HG03159 (cell line): ENCODE measurements at regions not wholly inside any gene's neighbourhood (a gene's known extent, or its start where the extent isn't known, plus 50 kb on each side); places are given as distances from the start of the nearest gene placed in this dataset.

Source experiments
- ATAC-seq: cut with Tn5 transposase; IDR thresholded peaks from one replicate; pipeline ENCODE4 v1.9.1; 2021; ENCODE audit warnings: mild to moderate bottlenecking, moderate library complexity; ENCODE audit not compliant: unreplicated experiment

DNA sequence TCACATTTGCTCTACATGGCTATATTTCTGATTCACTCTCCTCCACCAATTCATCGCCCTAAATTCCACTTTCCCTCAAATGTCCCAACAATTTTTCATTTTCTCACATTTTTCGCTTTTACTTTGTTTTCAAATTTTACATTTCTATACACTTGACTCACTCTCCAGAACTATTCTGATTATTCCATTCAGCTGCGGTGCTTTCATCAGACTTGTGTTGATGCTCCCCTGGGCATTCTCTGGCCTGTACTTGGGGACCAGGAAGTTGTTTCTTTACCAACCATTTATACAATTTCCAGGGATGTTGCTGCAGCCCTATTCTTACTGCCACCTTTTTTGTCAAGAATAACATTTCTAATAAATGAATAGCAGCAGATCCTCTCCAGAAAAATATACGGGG lies 444.8 kb downstream of the MAFB start:
- ATAC-seq, result no peak

DNA sequence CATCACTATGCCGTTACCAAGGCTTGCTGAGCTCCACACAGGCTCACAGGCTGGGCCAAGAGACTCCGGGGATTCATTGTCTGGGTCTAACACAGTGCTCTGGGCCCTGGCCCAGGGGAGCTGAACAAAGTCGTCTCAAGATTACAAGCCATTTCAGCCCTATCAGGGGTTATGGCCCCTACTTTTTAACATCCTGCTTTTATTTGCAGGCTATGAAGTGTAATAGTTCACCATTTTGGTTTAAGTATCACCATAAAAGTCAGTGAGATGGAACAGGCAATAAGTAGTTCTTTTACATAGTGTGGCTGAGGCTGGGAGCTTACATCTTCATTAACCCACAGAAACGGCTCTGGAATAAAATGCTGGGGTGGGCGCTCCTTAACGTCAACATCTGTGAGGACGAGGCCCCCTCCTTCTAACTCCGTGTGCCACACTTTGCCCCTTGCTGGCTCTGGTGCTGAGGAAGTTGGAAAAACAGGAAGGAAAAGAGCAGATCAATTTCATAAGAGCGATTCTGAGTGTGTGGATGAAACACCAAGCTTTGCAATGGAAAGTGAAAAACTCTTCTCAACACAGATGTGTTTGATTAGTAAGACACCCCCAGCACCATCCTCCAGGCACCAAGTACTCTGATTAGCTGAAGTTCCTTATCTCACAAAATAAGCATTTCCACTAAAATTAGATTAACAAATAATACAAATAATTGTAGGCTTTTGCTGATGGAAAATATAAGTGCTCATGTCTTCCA lies 447.3 kb downstream of the MAFB start:
- ATAC-seq, result no peak

DNA sequence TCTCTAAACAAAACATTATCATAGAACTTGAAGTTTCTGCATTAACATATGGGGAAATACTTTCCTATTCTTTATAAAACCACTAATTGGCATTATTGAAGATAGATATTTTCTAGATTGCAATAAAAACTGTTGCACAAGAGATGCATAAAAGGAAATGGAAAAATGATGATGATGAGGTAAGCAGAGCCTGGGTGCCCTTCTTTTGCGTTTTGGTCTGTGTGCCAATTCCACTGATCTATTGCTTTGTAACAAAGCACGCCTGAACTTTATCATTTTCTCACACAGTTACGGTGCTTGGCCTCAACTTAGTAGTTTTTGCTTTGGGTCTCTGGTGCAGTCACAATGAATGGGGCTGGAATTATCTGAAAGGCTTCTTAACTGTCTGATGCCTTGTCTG lies 450.5 kb downstream of the MAFB start:
- ATAC-seq, result no peak

DNA sequence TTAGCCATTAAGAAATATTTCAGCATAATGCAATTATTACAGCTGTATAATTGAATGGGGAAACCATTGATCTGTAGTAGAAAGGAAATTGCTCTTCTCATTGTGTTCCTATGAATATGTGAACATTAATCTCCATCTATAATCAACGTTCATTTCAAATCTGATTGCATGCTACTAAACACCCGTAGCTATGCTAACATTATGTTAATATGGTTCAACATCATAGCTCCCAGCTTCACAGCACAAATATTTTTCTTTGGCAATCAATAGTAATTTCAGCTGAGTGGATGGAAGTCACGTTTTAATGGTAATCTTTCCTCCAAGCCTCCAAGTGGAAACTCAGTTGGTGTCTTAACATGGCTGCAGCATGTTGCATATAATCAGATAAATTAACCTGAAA lies 454.4 kb downstream of the MAFB start:
- ATAC-seq, result no peak

DNA sequence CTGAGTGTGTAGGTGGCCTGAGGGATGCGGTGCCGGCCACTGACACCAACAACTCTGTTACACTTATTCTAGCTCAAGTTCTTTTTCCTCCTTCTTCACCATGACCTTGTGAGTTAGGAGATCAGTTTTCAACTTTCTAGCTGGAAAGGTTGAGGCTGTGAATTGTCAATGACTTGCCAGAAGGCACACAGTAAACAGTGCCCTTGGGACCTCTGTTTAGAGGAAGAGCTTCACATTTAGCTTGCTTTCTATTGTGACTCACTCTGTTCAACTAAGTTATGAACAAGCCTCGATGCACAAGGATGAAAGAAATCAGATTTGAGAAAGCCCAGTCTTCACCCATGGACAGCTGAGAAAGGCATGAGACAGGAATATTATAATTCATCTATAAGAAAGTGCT lies 455.6 kb downstream of the MAFB start:
- no peak for ATAC-seq

DNA sequence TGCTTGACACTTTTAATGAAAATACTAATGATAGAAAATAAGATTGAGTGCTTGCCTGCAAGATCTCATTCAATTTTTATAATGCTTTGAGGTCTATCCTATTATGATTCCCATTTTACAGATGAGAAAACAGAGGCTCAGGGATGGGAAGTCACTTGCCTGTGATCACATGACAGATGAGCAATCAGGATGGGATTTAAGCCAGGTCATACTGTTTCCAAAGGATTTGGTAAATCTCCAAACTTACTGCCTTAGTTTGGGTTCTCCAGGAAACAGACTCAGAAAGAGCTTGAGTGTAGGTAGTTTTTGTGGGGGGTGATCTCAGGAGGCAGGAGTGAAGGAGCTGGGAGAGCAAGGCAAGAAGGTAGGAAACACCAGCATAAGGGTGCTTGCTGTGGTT lies 456.3 kb downstream of the MAFB start:
- no peak for ATAC-seq

DNA sequence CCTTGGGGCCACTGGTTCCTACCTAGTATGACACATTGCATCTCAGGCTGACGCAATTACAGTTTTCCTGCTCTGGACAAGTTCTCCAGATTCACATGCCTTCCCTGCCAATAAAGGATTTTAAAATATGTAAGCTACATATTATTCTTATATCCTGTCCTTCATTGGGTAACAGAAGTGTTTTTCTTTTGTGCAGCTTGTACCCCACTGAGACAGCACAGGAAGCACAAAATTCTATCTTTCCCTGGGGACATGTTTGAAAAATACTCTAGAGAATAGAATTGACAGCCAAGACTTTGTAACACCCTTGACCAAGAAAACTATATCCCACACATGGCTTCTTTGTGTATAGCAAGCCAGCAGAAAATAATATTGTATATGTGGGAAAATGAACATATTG lies 456.8 kb downstream of the MAFB start:
- ATAC-seq, result no peak

DNA sequence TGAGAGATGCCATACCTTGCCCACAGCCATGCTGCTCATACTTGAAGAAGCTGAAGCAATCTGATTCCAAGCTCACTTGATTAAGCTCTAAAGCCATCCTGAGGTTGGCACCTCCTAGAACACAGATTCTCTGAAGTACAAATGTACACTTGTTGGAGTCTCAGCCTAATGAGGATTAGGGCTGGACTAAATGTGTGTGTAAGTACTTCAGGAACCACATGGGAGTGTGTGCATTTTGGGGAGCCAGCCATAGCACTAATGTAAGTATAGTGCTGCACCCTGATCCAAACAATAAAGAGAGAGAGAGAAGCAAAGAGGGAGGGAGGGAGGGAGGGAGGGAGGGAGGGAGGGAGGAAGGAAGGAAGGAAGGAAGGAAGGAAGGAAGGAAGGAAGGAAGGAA lies 458.6 kb downstream of the MAFB start:
- ATAC-seq, result no peak

DNA sequence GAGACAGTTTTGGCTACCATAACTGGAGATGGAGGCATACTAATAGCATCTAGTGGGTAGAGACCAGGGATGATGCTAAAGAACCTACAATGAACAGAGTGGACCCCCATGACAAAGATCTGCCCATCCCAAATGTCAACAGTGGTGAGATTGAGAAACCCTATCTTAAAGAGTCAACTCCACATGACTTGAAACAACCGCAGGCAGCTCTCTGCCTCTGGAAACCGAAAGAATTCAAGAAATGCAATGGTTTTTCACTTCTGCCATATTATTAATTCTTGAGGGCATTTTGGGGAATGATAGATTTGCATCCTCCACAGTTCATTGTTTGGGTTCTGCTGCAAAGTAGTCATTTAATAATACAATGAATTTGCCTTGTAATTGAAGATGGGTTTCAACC lies 463.4 kb downstream of the MAFB start:
- no peak for ATAC-seq

DNA sequence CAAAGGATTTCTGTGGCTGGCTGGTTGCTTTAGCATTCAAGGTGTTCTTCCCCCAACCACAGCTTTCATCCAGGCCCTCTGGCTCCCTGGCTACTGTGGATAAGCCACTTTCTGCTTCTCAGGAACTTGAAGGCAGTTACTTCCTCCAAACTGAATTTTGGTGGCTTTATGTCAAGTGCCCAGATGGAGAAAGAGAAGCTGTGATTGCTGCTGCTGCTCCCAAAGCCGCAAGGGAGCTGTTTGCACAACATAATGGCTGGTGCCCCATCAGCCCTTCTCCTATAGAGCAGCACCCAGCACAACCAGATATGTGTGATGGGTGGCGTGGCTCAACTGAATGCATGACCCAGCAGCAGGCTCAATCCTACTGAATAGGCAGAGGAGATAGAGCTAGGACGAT lies 465.2 kb downstream of the MAFB start:
- ATAC-seq, result no peak

DNA sequence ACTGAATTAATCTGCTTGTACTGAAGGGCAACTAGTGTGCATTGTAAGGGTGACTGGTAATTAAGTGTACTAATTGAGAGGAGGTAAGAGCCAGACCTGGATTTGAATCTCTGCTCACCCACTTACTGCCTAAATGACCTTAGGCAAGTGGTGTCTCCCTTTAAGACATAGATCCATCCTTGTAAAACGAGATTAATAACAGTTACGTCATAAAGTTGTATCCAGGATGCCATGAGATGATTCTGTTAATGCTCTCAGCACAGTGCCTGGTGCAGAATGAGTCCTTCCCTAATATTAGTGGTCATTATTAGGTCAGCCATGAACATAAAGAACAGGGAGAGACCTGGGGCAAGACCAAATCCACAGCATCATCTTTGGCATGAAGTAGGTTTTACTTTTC lies 470.1 kb downstream of the MAFB start:
- no peak for ATAC-seq

DNA sequence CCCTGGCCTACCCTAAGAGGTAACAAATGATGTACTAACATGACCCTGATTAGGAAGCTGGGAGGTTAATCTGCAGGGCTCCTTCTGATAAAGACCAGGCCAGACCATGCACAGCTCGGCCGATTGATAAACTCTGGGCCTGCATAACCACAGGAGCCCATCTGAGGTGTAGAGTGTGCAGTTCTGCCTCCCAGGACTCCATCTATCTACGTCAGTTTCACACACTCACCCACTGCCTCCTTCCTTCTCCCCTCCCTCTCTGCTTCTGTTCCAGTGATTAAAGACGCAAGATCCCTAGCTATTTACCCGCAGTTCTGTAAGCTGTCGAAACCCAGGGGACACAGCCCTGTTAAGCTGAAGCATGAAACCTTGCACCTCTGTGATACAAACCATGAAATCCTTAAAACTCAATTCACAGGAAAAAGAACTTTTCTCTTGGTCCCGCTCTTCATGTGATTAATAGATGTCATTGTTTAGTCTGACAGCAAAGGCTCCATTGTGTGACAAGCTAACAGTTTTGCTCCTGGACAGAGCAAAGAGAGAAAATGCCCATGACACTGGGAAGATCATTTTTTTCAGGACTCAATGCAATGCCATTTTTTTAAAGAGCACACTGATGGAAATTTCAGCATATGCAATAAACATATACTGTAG lies 470.6 kb downstream of the MAFB start:
- ATAC-seq, result no peak

DNA sequence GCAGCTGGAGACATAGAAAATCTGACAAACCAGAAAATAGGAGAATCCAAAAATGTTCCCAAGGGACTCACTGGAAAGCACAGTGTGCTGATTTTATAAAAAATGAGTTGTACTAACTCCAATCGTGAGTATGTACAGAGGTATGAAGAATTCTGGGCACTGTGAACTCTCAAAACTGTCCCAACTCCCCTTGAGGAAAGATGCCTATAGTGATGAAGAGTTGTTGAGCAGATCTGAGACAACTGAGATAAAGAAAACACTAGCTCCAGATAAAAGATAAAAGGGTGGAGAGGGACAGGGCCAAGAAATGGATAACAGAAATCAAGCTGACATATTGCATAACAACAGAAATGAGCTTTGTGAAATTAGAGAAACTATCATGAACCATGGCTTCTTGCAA lies 481.4 kb downstream of the MAFB start:
- ATAC-seq, result no peak

DNA sequence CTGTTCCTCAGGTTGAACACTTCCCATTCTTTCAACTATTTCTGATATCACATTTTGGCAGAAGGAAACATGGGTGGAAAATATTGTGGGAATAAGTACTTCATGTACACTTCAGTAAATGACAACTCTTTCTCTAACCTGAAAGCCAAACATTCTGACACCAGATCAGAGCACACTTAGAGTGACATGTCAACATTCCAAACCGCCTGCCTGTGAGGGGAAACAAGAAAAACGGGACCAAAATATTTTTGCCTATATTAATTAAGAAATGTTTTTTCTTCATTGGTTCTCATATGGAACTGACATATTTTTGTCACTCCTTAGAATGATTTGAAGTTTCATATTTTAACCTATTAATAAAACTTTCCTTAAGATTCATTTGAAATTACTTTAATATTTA lies 483.1 kb downstream of the MAFB start:
- no peak for ATAC-seq

DNA sequence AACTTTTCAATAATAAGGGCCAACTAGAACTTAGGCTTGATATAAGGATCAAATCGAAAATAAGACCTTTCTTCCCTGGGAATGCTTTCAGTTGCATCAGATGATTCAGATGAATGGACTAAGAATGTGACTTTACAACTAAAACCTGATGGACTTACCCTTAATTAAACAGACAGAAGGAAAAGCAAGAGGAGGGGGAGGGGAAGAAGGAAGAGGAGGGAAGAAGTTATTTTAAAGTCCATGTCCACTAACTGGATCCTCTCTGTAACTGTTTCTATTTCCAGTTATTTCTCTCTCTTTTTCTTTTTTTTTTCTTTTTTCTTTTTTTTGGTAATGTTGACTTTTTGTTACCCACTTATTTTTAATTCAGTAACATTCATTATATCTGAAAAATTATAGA lies 486.0 kb downstream of the MAFB start:
- ATAC-seq, result no peak

DNA sequence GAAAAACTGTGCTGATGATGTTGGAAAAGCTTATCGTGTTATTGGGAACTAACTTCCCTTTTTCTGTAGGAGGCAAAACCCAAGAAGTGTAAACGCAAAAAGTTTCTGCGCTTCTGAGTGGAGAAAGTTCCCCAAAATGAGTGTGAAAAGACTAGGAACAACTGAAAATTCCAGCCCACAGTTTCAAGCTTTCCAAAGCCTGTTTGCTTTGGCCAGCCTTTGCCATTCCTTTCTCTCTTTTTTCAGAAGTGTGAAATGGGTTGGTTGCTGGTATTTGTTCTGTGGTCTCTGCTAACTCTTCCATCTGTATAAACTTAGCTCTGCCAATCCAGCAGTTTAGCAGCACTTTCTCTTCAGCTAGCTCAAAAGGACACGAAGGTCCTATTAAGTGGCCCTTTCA lies 491.3 kb downstream of the MAFB start:
- ATAC-seq, result no peak

DNA sequence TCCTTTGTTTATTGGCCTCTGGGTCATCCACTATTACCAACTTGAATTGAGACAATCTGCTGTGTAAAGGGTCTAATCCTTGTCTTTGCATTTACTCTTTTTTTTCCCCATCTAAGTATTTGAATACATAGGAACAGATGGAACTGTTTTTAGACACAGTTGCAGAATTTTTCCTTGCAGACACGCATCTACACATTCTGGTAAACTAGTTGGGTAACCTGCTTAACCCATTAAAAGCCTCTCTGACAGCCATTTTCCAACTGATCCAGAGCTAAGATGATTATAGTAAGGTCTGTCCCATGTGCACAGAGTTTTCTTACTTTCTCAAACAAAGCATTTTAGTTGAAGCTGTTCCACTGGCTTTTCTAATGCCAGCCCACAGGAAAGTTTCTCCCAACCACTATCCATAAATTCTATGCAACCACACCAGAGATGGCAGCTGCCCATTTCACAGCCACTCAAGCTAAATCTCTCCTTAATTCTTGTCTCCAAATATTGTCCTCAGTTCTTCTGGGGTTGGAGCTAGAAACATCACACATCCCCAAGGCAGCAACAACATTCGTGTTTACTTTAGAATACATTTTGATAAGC lies 492.1 kb downstream of the MAFB start:
- no peak for ATAC-seq

DNA sequence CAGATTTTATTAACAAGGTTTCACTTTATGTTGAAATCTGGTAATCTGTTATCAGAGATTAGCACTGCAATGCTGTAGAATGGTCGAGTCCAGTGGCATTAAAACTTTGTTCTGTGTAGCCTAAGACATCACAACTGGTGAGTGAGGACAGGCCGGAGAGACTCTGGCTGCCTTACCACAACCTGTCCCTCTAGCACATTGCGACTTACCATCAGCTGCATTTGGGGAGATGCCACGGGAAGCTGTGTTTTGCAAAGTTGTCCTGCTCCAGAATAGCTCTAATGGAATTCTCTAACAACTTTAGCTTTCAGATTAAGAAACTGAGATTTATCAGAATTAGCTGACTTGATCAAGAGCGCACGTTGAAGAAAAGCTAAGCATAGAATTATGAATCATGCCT lies 493.3 kb downstream of the MAFB start:
- ATAC-seq, result no peak

DNA sequence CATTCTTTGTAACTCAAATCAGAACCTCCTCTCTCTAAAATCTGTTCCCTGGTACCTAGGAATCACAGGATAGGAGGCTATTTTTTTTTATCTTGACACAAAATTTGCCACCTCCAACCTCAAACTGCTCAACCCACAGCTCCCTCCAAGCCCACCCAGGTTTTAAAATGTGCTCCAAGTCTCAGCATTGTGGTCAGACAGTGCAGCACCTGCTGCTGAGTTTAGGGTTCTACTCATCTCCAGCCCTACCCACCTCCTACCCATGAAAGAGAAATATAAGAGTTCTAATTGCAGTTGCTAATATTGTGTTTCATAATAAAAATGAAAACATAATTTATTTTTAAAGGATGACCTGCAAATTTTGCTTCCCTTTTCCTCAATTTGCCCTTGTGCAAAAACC lies 496.5 kb downstream of the MAFB start:
- no peak for ATAC-seq

DNA sequence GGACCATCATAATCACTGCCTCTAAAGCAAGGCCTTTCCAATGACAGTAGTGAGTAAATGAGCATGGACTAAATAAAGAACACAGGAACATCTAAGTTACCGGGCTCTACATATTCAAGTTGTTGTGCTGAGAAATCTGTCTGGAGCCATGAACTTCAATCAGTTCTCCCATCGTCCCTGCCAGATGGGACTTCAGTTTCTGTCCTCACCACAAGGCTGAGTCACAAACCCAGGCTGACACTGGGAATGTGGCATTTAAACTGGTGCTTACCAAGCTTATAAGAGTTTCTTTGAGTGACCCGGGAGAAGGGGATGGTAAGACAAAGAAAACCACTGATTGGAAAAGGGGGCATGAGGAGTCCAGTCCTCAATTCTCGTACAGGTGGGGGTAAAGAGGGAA lies 497.0 kb downstream of the MAFB start:
- ATAC-seq, result no peak

DNA sequence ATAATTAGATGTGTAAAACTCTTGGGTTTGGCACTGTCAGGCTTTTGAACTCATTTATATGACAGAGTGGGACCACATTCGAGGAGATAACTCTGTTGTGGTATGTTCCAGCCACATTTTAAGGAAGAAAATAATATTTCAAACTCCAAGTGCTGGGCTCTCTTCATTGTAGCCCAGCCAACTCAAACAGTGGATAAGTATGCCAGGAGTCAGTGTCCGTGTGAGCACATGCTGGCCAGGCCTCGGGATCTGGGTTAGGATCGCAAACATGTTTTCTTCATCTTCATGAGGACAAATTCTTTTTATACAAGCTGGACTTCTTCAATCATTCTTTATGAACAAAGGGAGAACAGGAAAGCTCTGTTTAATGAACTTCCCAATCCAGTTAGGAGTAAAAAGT lies 497.5 kb downstream of the MAFB start:
- no peak for ATAC-seq

DNA sequence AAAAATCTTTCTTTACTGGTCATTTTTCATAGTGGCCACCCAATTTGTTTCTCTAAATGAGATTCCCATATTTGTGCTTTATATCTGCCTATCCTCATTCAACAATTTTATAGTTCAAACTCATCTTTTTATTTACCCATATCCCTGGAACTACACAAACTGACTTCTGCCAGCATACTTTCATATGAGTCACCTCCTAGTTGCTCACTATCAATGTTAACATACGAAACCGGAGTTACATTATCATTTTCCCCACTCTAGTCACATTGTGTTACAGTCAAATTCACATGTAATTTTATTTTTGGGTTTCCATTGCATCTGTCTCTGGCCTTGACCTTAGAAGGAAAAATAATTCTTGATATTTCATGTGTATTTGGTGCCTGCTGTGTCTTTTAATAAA lies 499.4 kb downstream of the MAFB start:
- no peak for ATAC-seq

DNA sequence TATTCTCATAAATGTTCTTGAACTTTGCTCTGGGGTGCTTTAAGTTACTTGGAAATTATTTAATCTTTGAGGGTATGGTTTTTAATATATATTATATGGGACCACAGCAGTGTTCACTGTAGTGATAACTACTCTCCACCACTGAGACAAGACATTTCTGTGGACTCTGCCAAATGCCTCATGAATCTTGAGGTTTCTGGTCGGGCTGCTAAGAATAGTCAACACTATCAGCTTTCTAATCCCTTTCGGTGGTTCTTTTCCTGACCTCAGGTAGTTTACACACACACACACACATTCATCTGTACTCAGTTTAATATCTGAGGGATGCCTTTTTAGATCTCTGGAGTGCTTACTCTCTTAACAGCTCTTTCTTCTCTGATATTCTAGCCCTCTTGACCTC lies 500.7 kb downstream of the MAFB start:
- no peak for ATAC-seq
